Tibial artery (tissue), 4 donors: ENCODE measurements at regions not wholly inside any gene's neighbourhood (a gene's known extent, or its start where the extent isn't known, plus 50 kb on each side); places are given as distances from the start of the nearest gene placed in this dataset.

ENCODE experiments used
- DNase-seq, 2 donors: peaks; one replicate each; pipeline ENCODE4 v3.0.0-alpha.2; 2019
- H3K27ac ChIP-seq, 2 donors: fragments of 200-600 bp; sonication (generic) in 1 of 2; 1 replicate in 1 of 2; 2 replicates in 1 of 2; pipeline ENCODE4 v1.5.1; 2018 to 2019; ENCODE audit warnings: mild to moderate bottlenecking in 1 of 2
- H3K27me3 ChIP-seq, 2 donors: fragments of 200-600 bp; sonication (generic) in 1 of 2; one replicate each; pipeline versions ENCODE4 v1.5.1 to v1.6.0; 2016 to 2019
- H3K36me3 ChIP-seq, 3 donors: fragments of 200-600 bp; sonication (generic) in 2 of 3; one replicate each; pipeline ENCODE4 v1.5.1; 2016 to 2019; ENCODE audit warnings: mild to moderate bottlenecking in 2 of 3
- H3K4me1 ChIP-seq, 4 donors: fragments of 200-600 bp; sonication (generic) in 2 of 4; 1 replicate in 3 of 4; 2 replicates in 1 of 4; pipeline ENCODE4 v1.5.1; 2016 to 2019
- H3K4me3 ChIP-seq, 2 donors: fragments of 200-600 bp; sonication (generic) in 1 of 2; 1 replicate in 1 of 2; 2 replicates in 1 of 2; pipeline ENCODE4 v1.5.1; 2018 to 2019; ENCODE audit warnings: mild to moderate bottlenecking in 2 of 2
- H3K9me3 ChIP-seq, 3 donors: fragments of 200-600 bp; sonication (generic) in 1 of 3; one replicate each; pipeline ENCODE4 v1.5.1; 2016 to 2019
- CTCF ChIP-seq, 2 experiments: fragments of 200-600 bp in 1 of 2; fragments of 450-650 bp in 1 of 2; IDR thresholded peaks; one replicate each; pipeline ENCODE4 v1.5.1; 2017 to 2019; ENCODE audit warnings: antibody characterized with exemption in 2 of 2, mild to moderate bottlenecking in 1 of 2, moderate library complexity in 1 of 2
- intact Hi-C: fragments of 100-400 bp; cut with DNase I; formaldehyde crosslinking; loops from one replicate; pipeline ENCODE4 v1.15.0; 2023; ENCODE audit warnings: low total_unique reads

GRCh38 chr18:27871726-27872125 lies 305.2 kb downstream of the CDH2 start:
- DNase-seq, result no peak
- intact Hi-C loops, result no loop called here
- no peak overlapping the region for H3K27ac ChIP-seq

DNA sequence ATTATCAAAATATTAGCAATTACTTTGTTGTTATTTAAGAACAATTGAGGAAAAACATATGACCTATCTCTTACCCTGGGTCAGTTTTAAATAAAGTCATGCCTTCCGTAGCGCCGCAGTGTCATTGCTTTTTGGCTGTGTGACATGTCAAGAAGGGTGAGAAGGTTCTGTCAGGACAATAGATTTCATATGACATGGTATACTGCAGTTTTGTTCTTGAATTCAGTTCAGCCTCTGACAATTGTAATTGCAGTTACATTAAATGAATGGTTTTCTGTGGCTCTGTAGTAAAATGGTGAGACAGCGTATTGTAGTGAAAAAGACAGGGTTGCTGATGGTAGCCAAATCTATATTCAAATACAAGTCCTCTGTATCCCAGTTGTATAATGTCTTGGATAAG lies 307.2 kb downstream of the CDH2 start:
- Histone ChIP-seq H3K36me3 (no peaks in the 10 kb centered on the region), H3K9me3 (no peaks in the 10 kb centered on the region), H3K27me3 (no peaks in the 10 kb centered on the region), H3K4me3 (no peak overlapping the region), H3K27ac (no peak overlapping the region), H3K4me1 (no peaks in the 10 kb centered on the region)
- no peak for TF ChIP-seq CTCF (IDR thresholded peaks at IDR 0.05)
- DNase-seq, result no peak
- intact Hi-C loops, result no loop called here

More at GRCh38 chr18:27871726-27872125, 305.2 kb downstream of the CDH2 start:
- H3K4me1 ChIP-seq, result no peaks in the 10 kb centered on the region
- H3K36me3 ChIP-seq, result no peaks in the 10 kb centered on the region
- no peak for TF ChIP-seq CTCF (IDR thresholded peaks at IDR 0.05)
- no peaks in the 10 kb centered on the region for H3K9me3 ChIP-seq
- H3K27me3 ChIP-seq, result no peaks in the 10 kb centered on the region
- H3K4me3 ChIP-seq, result no peak overlapping the region

GRCh38 chr18:27865431-27865830 lies 311.5 kb downstream of the CDH2 start:
- Histone ChIP-seq H3K27ac (no peak overlapping the region), H3K36me3 (no peaks in the 10 kb centered on the region), H3K4me1 (no peaks in the 10 kb centered on the region), H3K4me3 (no peak overlapping the region), H3K9me3 (no peaks in the 10 kb centered on the region), H3K27me3 (no peaks in the 10 kb centered on the region)
- DNase-seq, result no peak
- intact Hi-C loops, result no loop called here
- TF ChIP-seq CTCF (IDR thresholded peaks at IDR 0.05), result no peak

- Histone ChIP-seq H3K36me3 (no peaks in the 10 kb centered on the region), H3K4me1 (no peaks in the 10 kb centered on the region), H3K27ac (no peak overlapping the region), H3K27me3 (no peaks in the 10 kb centered on the region), H3K4me3 (no peak overlapping the region), H3K9me3 (no peaks in the 10 kb centered on the region)
- no peak for DNase-seq
- intact Hi-C loops, result no loop called here
- no peak for TF ChIP-seq CTCF (IDR thresholded peaks at IDR 0.05)
Observed at GRCh38 chr18:27863780-27864430, 313.0 kb downstream of the CDH2 start.

- Histone ChIP-seq H3K4me3 (no peak overlapping the region), H3K27ac (no peak overlapping the region), H3K36me3 (no peaks in the 10 kb centered on the region), H3K4me1 (no peaks in the 10 kb centered on the region), H3K9me3 (no peaks in the 10 kb centered on the region), H3K27me3 (no peaks in the 10 kb centered on the region)
- no peak for TF ChIP-seq CTCF (IDR thresholded peaks at IDR 0.05)
- no peak for DNase-seq
- intact Hi-C loops, result no loop called here
Observed at GRCh38 chr18:27862041-27862682, 314.8 kb downstream of the CDH2 start.
